HEK293T (cell line): ENCODE measurements at regions not wholly inside any gene's neighbourhood (a gene's known extent, or its start where the extent isn't known, plus 50 kb on each side); places are given as distances from the start of the nearest gene placed in this dataset.

Experiments used
- ARNT ChIP-seq: fragments of 450-650 bp; IDR thresholded peaks from 2 replicates; pipeline ENCODE4 v1.6.1; 2017; ENCODE audit warnings: mild to moderate bottlenecking
- BHLHE40 ChIP-seq: fragments of 450-650 bp; IDR thresholded peaks from 2 replicates; pipeline ENCODE4 v1.6.1; 2016; ENCODE audit warnings: mild to moderate bottlenecking, moderate library complexity, borderline replicate concordance
- CTBP1 ChIP-seq: fragments of 450-650 bp; IDR thresholded peaks from 2 replicates; pipeline ENCODE4 v1.6.1; 2016; ENCODE audit warnings: borderline replicate concordance
- ELF4 ChIP-seq: fragments of 450-650 bp; IDR thresholded peaks from 2 replicates; pipeline ENCODE4 v1.6.1; 2017; ENCODE audit warnings: antibody characterized with exemption
- FOXA1 ChIP-seq: fragments of 450-650 bp; IDR thresholded peaks from 2 replicates; pipeline ENCODE4 v1.6.1; 2016; ENCODE audit warnings: mild to moderate bottlenecking
- FOXK2 ChIP-seq: fragments of 450-650 bp; IDR thresholded peaks from 2 replicates; pipeline ENCODE4 v1.6.1; 2016; ENCODE audit warnings: mild to moderate bottlenecking
- FOXM1 ChIP-seq: fragments of 450-650 bp; IDR thresholded peaks from 2 replicates; pipeline ENCODE4 v1.6.1; 2017; ENCODE audit warnings: mild to moderate bottlenecking, borderline replicate concordance
- SP1 ChIP-seq: fragments of 450-650 bp; IDR thresholded peaks from 2 replicates; pipeline ENCODE4 v1.6.1; 2017
- TARDBP ChIP-seq: fragments of 450-650 bp; IDR thresholded peaks from 2 replicates; pipeline ENCODE4 v1.6.1; 2016
- ZNF384 ChIP-seq: fragments of 450-650 bp; IDR thresholded peaks from 2 replicates; pipeline ENCODE4 v1.6.1; 2016

DNA sequence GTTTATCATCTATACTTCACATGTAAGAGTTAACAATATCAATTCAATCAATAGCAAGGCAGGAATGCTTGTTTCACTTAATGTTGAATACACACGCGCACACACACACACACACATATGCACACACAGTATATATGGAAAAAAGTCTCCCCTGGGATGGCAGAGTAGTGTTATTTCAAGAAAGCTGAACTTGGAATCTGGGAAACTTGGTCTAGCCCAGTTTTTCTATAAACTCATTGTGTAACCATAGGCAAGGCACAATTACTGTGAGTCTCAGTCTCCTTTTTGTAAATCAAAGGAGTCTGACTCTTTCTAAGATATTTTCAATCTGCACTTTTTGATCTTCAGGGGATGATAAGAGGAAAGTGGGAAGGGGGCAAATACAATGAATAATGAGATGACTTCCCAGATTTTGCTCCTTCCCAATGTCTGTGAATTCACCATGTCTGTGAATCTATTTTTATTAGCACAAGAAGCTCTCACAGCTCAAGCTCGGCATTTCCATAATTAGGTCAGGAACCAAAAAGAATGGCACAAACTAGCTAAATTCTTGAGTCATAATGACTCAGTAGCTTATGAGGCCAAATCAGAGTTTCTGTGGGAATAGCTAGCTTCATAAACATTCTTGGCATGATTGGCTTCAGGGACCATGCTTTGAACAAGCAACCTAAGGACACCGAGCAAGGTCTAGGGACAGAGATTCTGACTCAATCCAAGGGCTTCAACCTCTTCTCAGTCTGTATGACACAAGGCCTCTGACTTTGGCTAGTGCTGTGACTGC lies 227.4 kb upstream of the DCBLD2 start:
- TF ChIP-seq BHLHE40, result no peak
- no peak for TF ChIP-seq SP1
- no peak for TF ChIP-seq ZNF384
- TF ChIP-seq TARDBP, result no peak
- no peak for TF ChIP-seq FOXA1
- no peak for TF ChIP-seq ELF4
- no peak for TF ChIP-seq FOXK2
- no peak for TF ChIP-seq CTBP1
- TF ChIP-seq ARNT, result no peak
- TF ChIP-seq FOXM1, result no peak
